GM18868 (cell line): ENCODE measurements at regions not wholly inside any gene's neighbourhood (a gene's known extent, or its start where the extent isn't known, plus 50 kb on each side); places are given as distances from the start of the nearest gene placed in this dataset.
A peak's percentile ranks its signal among the peaks of the same experiment; 100 is the strongest.

Experiments used
- ATAC-seq: cut with Tn5 transposase; IDR thresholded peaks from one replicate; pipeline ENCODE4 v1.9.1; 2021; ENCODE audit warnings: mild to moderate bottlenecking, moderate library complexity; ENCODE audit not compliant: unreplicated experiment

- no peak for ATAC-seq
These were observed 971.2 kb upstream of the CDH9 start for GRCh38 chr5:28009576-28009975.

- no peak for ATAC-seq
These were observed 958.3 kb upstream of the CDH9 start for GRCh38 chr5:27996665-27997064.

- ATAC-seq = peak; percentile 66
These were observed 957.5 kb upstream of the CDH9 start for GRCh38 chr5:27995867-27996266.

GRCh38 chr5:27978322-27978721 lies 939.9 kb upstream of the CDH9 start:
- no peak for ATAC-seq

- ATAC-seq = no peak
These were observed 930.8 kb upstream of the CDH9 start for GRCh38 chr5:27969157-27969556.

GRCh38 chr5:27963050-27963783 lies 924.8 kb upstream of the CDH9 start:
- no peak for ATAC-seq

- no peak for ATAC-seq
These were observed 923.8 kb upstream of the CDH9 start for GRCh38 chr5:27962198-27962597.

- ATAC-seq = no peak
These were observed 908.7 kb upstream of the CDH9 start for GRCh38 chr5:27947088-27947487.

GRCh38 chr5:27944471-27944870 lies 906.1 kb upstream of the CDH9 start:
- ATAC-seq = no peak

GRCh38 chr5:27938989-27939388 lies 900.6 kb upstream of the CDH9 start:
- ATAC-seq = no peak

- no peak for ATAC-seq
These were observed 889.7 kb upstream of the CDH9 start for GRCh38 chr5:27928060-27928459.

GRCh38 chr5:27911216-27911615 lies 872.8 kb upstream of the CDH9 start:
- ATAC-seq = no peak

GRCh38 chr5:27908341-27908740 lies 870.0 kb upstream of the CDH9 start:
- no peak for ATAC-seq

GRCh38 chr5:27906931-27907601 lies 868.7 kb upstream of the CDH9 start:
- ATAC-seq = no peak

GRCh38 chr5:27906481-27906880 lies 868.1 kb upstream of the CDH9 start:
- ATAC-seq = no peak

- no peak for ATAC-seq
These were observed 862.4 kb upstream of the CDH9 start for GRCh38 chr5:27900761-27901160.

GRCh38 chr5:27876071-27876470 lies 837.7 kb upstream of the CDH9 start:
- no peak for ATAC-seq

GRCh38 chr5:27875148-27875547 lies 836.8 kb upstream of the CDH9 start:
- no peak for ATAC-seq

- no peak for ATAC-seq
These were observed 829.9 kb upstream of the CDH9 start for GRCh38 chr5:27868292-27868691.

- ATAC-seq = no peak
These were observed 817.1 kb upstream of the CDH9 start for GRCh38 chr5:27855491-27855890.

GRCh38 chr5:27854243-27854852 lies 816.0 kb upstream of the CDH9 start:
- ATAC-seq = no peak

- ATAC-seq = no peak
These were observed 806.9 kb upstream of the CDH9 start for GRCh38 chr5:27845248-27845647.
